Activated gamma-delta T cell treated with Interleukin-2 at 50 U/mL for 16 hours (primary cell): ENCODE measurements at regions not wholly inside any gene's neighbourhood (a gene's known extent, or its start where the extent isn't known, plus 50 kb on each side); places are given as distances from the start of the nearest gene placed in this dataset.

Source experiments
- DNase-seq: peaks from one replicate; pipeline ENCODE4 v3.0.0-alpha.2; 2020

- DNase-seq: no peak
Measured at GRCh38 chr1:29500651-29501050, 264.3 kb downstream of the PTPRU start.

- DNase-seq: no peak
Measured at GRCh38 chr1:29500041-29500440, 263.7 kb downstream of the PTPRU start.

- DNase-seq: no peak
Measured at GRCh38 chr1:29499104-29499650, 262.9 kb downstream of the PTPRU start.

GRCh38 chr1:29498126-29499103 lies 262.1 kb downstream of the PTPRU start:
- DNase-seq: no peak

- DNase-seq: no peak
Measured at GRCh38 chr1:29497395-29498125, 261.2 kb downstream of the PTPRU start.

- DNase-seq: no peak
Measured at GRCh38 chr1:29496701-29497100, 260.4 kb downstream of the PTPRU start.

- DNase-seq: no peak
Measured at GRCh38 chr1:29490204-29490934, 254.0 kb downstream of the PTPRU start.

- DNase-seq: no peak
Measured at GRCh38 chr1:29489471-29489870, 253.1 kb downstream of the PTPRU start.

- DNase-seq: no peak
Measured at GRCh38 chr1:29488794-29489311, 252.5 kb downstream of the PTPRU start.

- no peak for DNase-seq
Measured at GRCh38 chr1:29488086-29488793, 251.9 kb downstream of the PTPRU start.

GRCh38 chr1:29487291-29487690 lies 251.0 kb downstream of the PTPRU start:
- no peak for DNase-seq

- no peak for DNase-seq
Measured at GRCh38 chr1:29485096-29485925, 249.0 kb downstream of the PTPRU start.

GRCh38 chr1:29482991-29483390 lies 246.7 kb downstream of the PTPRU start:
- no peak for DNase-seq

- DNase-seq: no peak
Measured at GRCh38 chr1:29482064-29482463, 245.7 kb downstream of the PTPRU start.

- DNase-seq: no peak
Measured at GRCh38 chr1:29481031-29481430, 244.7 kb downstream of the PTPRU start.

GRCh38 chr1:29478879-29479278 lies 242.6 kb downstream of the PTPRU start:
- DNase-seq: no peak

GRCh38 chr1:29478151-29478791 lies 241.9 kb downstream of the PTPRU start:
- DNase-seq: no peak

- DNase-seq: no peak
Measured at GRCh38 chr1:29475326-29475725, 239.0 kb downstream of the PTPRU start.

- no peak for DNase-seq
Measured at GRCh38 chr1:29474274-29475244, 238.2 kb downstream of the PTPRU start.
